Peyer's patch (tissue), 4 donors: ENCODE measurements at regions not wholly inside any gene's neighbourhood (a gene's known extent, or its start where the extent isn't known, plus 50 kb on each side); places are given as distances from the start of the nearest gene placed in this dataset.

ENCODE experiments used
- DNase-seq, 3 donors: peaks; one replicate each; pipeline ENCODE4 v3.0.0-alpha.2; 2017 to 2019
- H3K27ac ChIP-seq, 4 donors: fragments of 200-600 bp; sonication (generic); one replicate each; pipeline ENCODE4 v1.5.1; 2016 to 2019
- H3K27me3 ChIP-seq, 2 donors: fragments of 200-600 bp; sonication (generic); one replicate each; pipeline ENCODE4 v1.5.1; 2019
- H3K36me3 ChIP-seq, 3 donors: fragments of 200-600 bp; sonication (generic); one replicate each; pipeline ENCODE4 v1.5.1; 2016 to 2019
- H3K4me1 ChIP-seq, 4 donors: fragments of 200-600 bp; sonication (generic); one replicate each; pipeline ENCODE4 v1.5.1; 2016 to 2019
- H3K4me3 ChIP-seq, 4 donors: fragments of 200-600 bp; sonication (generic); 1 replicate in 3 of 4; 2 replicates in 1 of 4; pipeline ENCODE4 v1.5.1; 2016 to 2019; ENCODE audit warnings: mild to moderate bottlenecking in 1 of 4
- H3K9me3 ChIP-seq, 4 donors: fragments of 200-600 bp; sonication (generic); one replicate each; pipeline ENCODE4 v1.5.1; 2016 to 2019; ENCODE audit warnings: mild to moderate bottlenecking in 1 of 4
- POLR2A ChIP-seq, 2 donors: fragments of 450-650 bp; IDR thresholded peaks; one replicate each; pipeline ENCODE4 v1.5.1; 2017; ENCODE audit warnings: antibody characterized with exemption in 2 of 2, mild to moderate bottlenecking in 2 of 2, moderate library complexity in 2 of 2
- TF ChIP-seq, protein P1 (sequence below), 6 experiments: fragments of 450-650 bp in 4 of 6; fragments of 200-600 bp in 2 of 6; sonication (generic) in 1 of 6; IDR thresholded peaks; one replicate each; pipeline ENCODE4 v1.5.1; 2017 to 2019; ENCODE audit warnings: antibody characterized with exemption in 6 of 6, mild to moderate bottlenecking in 3 of 6, moderate library complexity in 1 of 6

DNA sequence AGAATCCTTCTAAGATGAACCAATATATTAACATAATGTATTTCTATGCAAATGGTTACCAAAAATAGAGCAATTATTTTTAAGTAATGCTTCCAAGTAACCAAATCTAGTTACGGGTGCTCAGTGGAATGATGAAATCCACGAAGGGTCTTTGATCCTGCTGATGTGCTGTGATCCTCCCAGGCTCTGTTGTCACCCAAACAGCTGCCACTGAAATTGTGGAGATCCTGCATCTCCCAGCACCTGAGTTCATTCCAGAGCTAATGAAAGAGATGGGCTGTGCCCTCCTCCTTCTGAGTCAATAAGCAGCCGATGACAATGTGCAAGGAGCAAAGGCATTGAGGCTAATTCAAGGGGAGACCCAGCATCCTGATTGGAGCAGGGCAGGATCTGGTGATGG lies 362.4 kb upstream of the SOX11 start:
- Histone ChIP-seq H3K4me1 (no peaks in the 10 kb centered on the region), H3K4me3 (no peak overlapping the region), H3K9me3 (no peaks in the 10 kb centered on the region), H3K27me3 (no peaks in the 10 kb centered on the region), H3K27ac (no peak overlapping the region), H3K36me3 (no peaks in the 10 kb centered on the region)
- TF ChIP-seq, protein P1, sequence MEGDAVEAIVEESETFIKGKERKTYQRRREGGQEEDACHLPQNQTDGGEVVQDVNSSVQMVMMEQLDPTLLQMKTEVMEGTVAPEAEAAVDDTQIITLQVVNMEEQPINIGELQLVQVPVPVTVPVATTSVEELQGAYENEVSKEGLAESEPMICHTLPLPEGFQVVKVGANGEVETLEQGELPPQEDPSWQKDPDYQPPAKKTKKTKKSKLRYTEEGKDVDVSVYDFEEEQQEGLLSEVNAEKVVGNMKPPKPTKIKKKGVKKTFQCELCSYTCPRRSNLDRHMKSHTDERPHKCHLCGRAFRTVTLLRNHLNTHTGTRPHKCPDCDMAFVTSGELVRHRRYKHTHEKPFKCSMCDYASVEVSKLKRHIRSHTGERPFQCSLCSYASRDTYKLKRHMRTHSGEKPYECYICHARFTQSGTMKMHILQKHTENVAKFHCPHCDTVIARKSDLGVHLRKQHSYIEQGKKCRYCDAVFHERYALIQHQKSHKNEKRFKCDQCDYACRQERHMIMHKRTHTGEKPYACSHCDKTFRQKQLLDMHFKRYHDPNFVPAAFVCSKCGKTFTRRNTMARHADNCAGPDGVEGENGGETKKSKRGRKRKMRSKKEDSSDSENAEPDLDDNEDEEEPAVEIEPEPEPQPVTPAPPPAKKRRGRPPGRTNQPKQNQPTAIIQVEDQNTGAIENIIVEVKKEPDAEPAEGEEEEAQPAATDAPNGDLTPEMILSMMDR (IDR thresholded peaks at IDR 0.05), result no peak
- TF ChIP-seq POLR2A (IDR thresholded peaks at IDR 0.05), result no peak
- DNase-seq, result no peak

DNA sequence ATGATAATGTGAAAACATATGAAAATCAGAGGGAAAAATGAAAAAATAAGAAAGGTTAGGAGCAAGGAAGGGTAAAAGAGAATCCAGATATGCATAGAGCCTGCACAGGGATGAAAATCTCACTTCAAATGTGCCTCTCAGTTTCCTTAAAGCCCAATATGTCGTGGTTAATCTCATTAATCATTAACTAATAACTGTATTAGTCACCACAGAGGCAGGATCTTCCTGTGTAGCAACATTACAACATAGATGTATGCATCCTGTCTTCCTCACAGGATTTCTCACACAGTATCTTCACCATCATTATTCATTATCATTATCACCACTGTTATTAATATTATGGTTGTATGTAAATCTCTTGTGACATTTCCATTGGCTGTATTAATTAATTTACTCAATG lies 361.2 kb upstream of the SOX11 start:
- Histone ChIP-seq H3K9me3 (no peaks in the 10 kb centered on the region), H3K36me3 (no peaks in the 10 kb centered on the region), H3K27ac (no peak overlapping the region), H3K4me1 (no peaks in the 10 kb centered on the region), H3K27me3 (no peaks in the 10 kb centered on the region), H3K4me3 (no peak overlapping the region)
- DNase-seq, result no peak
- no peak for TF ChIP-seq POLR2A (IDR thresholded peaks at IDR 0.05)
- TF ChIP-seq, protein P1 (IDR thresholded peaks at IDR 0.05), result no peak

DNA sequence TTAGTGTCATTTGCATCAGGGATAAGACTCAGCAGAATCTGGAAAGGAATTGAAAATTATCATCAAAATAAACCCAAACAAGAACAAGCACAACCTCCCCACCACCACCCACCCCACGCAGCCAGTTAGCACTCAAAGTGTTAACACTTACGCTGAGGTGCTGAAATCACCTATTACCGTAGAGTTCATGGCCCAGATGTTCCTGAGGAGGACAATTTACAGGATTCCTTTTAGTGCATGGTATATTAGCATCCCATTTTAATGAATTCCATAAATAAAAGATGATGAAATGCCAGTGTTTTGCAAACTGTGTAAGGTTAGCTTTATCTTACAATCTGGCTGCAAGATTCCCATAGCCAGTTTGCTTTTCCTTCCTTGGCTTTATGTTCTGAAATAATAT lies 359.3 kb upstream of the SOX11 start:
- TF ChIP-seq, protein P1 (IDR thresholded peaks at IDR 0.05), result no peak
- no peak for TF ChIP-seq POLR2A (IDR thresholded peaks at IDR 0.05)
- Histone ChIP-seq H3K4me3 (no peak overlapping the region), H3K4me1 (no peaks in the 10 kb centered on the region), H3K9me3 (no peaks in the 10 kb centered on the region), H3K27ac (no peak overlapping the region), H3K36me3 (no peaks in the 10 kb centered on the region), H3K27me3 (no peaks in the 10 kb centered on the region)
- DNase-seq, result no peak

DNA sequence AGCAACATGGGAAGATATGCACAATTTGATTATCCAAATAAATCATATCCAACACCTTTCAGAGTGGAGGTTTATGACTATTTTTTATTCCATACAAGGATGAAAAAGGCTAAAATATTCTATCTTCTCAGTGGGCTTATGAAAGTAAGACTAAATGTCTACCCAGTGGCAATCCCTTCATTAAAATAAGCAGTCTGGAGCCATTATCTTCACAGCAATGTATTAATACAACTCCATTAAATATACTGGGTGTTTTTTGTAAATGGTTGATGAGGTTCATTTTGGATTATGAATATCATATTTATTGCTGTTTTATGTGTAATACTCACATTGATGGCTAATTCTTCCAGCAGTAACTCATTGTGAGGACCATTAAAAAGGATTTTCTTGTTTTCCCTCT lies 352.7 kb upstream of the SOX11 start:
- Histone ChIP-seq H3K27ac (no peak overlapping the region), H3K36me3 (no peaks in the 10 kb centered on the region), H3K27me3 (no peaks in the 10 kb centered on the region), H3K9me3 (no peaks in the 10 kb centered on the region), H3K4me3 (no peak overlapping the region), H3K4me1 (no peaks in the 10 kb centered on the region)
- TF ChIP-seq, protein P1 (IDR thresholded peaks at IDR 0.05), result no peak
- no peak for TF ChIP-seq POLR2A (IDR thresholded peaks at IDR 0.05)
- no peak for DNase-seq

DNA sequence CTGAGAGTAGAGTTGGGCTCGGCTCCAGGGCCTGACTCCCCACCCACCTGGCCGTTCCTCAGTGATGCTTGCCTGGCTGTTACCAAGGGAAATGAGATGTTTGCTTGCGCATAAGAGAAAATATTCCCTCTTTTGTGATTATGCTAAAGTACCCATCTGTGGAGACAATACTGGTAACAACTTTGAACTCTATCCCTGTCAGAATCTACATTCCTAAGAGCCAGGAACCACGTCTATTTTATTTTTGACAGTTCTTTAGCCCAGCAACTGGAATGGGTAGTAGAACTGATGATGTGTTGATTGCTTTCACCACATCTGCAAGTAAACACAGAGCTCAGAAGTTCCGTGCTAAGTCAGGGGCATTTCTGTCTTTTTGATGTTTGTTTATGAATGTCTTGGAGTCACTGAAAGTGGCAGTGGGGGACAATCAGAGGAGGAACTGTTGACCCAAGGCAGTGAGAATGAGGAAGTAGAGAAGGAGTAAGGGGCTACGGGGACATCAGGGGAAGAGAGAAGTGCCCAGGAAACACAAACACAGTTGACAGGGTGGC lies 348.3 kb upstream of the SOX11 start:
- no peak overlapping the region for H3K27ac ChIP-seq
- H3K9me3 ChIP-seq, result no peaks in the 10 kb centered on the region
- no peaks in the 10 kb centered on the region for H3K4me1 ChIP-seq
- no peak for TF ChIP-seq POLR2A (IDR thresholded peaks at IDR 0.05)
- TF ChIP-seq, protein P1 (IDR thresholded peaks at IDR 0.05), result no peak
- no peak for DNase-seq
- H3K4me3 ChIP-seq, result no peak overlapping the region
- H3K36me3 ChIP-seq, result no peaks in the 10 kb centered on the region
- H3K27me3 ChIP-seq, result no peaks in the 10 kb centered on the region

DNA sequence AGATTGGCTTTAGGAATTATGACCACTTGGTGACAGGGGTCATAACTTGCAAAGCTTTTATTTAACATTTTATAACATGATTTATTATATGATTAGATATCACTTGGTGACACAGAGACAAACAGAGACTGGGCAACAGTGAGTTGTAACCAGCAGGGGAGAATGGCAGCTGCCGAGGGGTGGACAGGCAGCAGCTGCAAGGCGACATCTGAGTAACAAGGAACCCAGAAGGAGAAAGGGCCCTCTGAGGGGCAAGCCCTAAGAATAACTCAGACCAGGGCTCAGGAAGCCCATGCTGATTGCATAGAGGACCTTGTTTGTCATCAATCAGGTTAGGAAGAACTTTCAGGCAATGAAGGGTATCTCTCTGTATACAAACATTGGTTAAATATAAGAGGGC lies 339.9 kb upstream of the SOX11 start:
- Histone ChIP-seq H3K9me3 (no peaks in the 10 kb centered on the region), H3K27me3 (no peaks in the 10 kb centered on the region), H3K4me1 (no peaks in the 10 kb centered on the region), H3K4me3 (no peak overlapping the region), H3K27ac (no peak overlapping the region), H3K36me3 (no peaks in the 10 kb centered on the region)
- DNase-seq, result no peak
- TF ChIP-seq POLR2A (IDR thresholded peaks at IDR 0.05), result no peak
- TF ChIP-seq, protein P1 (IDR thresholded peaks at IDR 0.05), result no peak
